ENCODE measurements at regions not wholly inside any gene's neighbourhood (a gene's known extent, or its start where the extent isn't known, plus 50 kb on each side); places are given as distances from the start of the nearest gene placed in this dataset.

DNA sequence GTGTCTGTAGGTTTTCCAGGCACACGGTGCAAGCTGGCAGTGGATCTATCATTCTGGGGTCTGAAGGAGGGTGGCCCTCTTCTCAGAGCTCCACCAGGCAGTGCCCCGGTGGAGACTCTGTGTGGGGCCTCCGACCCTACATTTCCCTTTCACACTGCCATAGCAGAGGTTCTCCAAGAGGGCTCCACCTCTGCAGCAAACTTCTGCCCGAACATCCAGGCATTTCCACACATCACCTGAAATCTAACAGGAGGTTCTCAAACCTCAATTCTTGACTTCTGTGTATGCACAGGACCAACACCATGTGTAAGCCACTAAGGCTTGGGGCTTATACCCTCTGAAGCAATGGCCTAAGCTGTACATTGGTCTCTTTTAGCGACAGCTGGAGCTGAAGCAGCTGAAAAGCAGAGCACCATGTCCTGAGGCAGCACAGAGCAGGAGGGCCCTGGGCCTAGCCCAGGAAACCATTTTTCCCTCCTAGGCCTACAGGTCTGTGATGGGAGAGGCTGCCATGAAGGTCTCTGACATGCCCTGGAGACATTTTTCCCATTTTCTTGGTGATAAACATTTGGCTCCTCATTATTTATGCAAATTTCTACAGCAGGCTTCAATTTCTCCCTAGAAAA is 253.3 kb downstream of the ERMARD start:
- no peaks in the 10 kb centered on the region for H3K79me2 ChIP-seq (ENCODE audit: insufficient read depth)
- no peaks in the 10 kb centered on the region for H3K9me2 ChIP-seq
- no peak overlapping the region for H3K9ac ChIP-seq
- CTCF ChIA-PET: no interaction called here
- H3K27ac ChIP-seq (ENCODE audit: low read depth in 2 of 2, low read length in 1 of 2): no peak overlapping the region
- no peaks in the 10 kb centered on the region for H3K9me3 ChIP-seq
- no peak overlapping the region for H2AFZ ChIP-seq (ENCODE audit: low read depth)
- no peak overlapping the region for H3K4me3 ChIP-seq (ENCODE audit: low read depth in 2 of 2, low read length in 1 of 2)
- no peaks in the 10 kb centered on the region for H4K20me1 ChIP-seq (ENCODE audit: insufficient read depth)
- H3K4me1 ChIP-seq (ENCODE audit: control insufficient read depth in 1 of 2, insufficient read depth in 2 of 2, low read depth in 1 of 2, low read length in 1 of 2): peaks cover 0 to 31% of the 10 kb centered on the region in 2 experiments; a peak in 2 of 4 replicates
- H3K4me2 ChIP-seq: no peak overlapping the region
- H3K27me3 ChIP-seq (ENCODE audit: insufficient read depth): no peaks in the 10 kb centered on the region
- WGBS (ENCODE audit: low lambda C conversion rate): 24% methylated on average over 4 of the region's 5 CpGs
- DNase-seq: no peak
- POLR2A ChIA-PET: no interaction called here
- H3F3A ChIP-seq (replicated peaks; ENCODE audit: insufficient read depth): no peaks in the 10 kb centered on the region
- no peaks in the 10 kb centered on the region for H3K36me3 ChIP-seq (replicated peaks in 1 of 2; ENCODE audit: control insufficient read depth in 1 of 2, insufficient read depth in 2 of 2, low read length in 1 of 2)
- TF ChIP-seq CHD2 (IDR thresholded peaks at IDR 0.05; ENCODE audit: low read length, partially characterized antibody) (no peak), GABPA (IDR thresholded peaks at IDR 0.05; ENCODE audit: low read depth) (no peak), MXI1 (IDR thresholded peaks at IDR 0.05; ENCODE audit: low read depth, low read length) (no peak), FOSL2 (IDR thresholded peaks at IDR 0.05; ENCODE audit: borderline replicate concordance, low read depth) (no peak), NRF1 (IDR thresholded peaks at IDR 0.05; ENCODE audit: low read depth, low read length) (no peak), RFX5 (IDR thresholded peaks at IDR 0.05; ENCODE audit: low read length) (no peak), POLR2AphosphoS5 (IDR thresholded peaks at IDR 0.05; ENCODE audit: low read depth, low read length) (no peak), GATA2 (CRISPR knock-in tag; IDR thresholded peaks at IDR 0.05) (no peak), RXRA (IDR thresholded peaks at IDR 0.05; ENCODE audit: borderline replicate concordance, low read depth) (no peak), EZH2phosphoT487 (IDR thresholded peaks at IDR 0.05; ENCODE audit: borderline replicate concordance, low read depth) (no peak), SMC3 (IDR thresholded peaks at IDR 0.05; ENCODE audit: low read depth, low read length) (no peak), FOXJ3 (CRISPR knock-in tag; IDR thresholded peaks at IDR 0.05) (no peak), JUND (IDR thresholded peaks at IDR 0.05) (no peak), EP300 (IDR thresholded peaks at IDR 0.05; ENCODE audit: borderline replicate concordance in 1 of 2, low read depth in 1 of 2, low read length in 1 of 2) (no peak), FOXM1 (IDR thresholded peaks at IDR 0.05; ENCODE audit: low read depth) (no peak)
- TF ChIP-seq, protein P1, sequence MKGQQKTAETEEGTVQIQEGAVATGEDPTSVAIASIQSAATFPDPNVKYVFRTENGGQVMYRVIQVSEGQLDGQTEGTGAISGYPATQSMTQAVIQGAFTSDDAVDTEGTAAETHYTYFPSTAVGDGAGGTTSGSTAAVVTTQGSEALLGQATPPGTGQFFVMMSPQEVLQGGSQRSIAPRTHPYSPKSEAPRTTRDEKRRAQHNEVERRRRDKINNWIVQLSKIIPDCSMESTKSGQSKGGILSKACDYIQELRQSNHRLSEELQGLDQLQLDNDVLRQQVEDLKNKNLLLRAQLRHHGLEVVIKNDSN (IDR thresholded peaks at IDR 0.05; ENCODE audit: borderline replicate concordance, low read depth): no peak
- TF ChIP-seq, protein P2, sequence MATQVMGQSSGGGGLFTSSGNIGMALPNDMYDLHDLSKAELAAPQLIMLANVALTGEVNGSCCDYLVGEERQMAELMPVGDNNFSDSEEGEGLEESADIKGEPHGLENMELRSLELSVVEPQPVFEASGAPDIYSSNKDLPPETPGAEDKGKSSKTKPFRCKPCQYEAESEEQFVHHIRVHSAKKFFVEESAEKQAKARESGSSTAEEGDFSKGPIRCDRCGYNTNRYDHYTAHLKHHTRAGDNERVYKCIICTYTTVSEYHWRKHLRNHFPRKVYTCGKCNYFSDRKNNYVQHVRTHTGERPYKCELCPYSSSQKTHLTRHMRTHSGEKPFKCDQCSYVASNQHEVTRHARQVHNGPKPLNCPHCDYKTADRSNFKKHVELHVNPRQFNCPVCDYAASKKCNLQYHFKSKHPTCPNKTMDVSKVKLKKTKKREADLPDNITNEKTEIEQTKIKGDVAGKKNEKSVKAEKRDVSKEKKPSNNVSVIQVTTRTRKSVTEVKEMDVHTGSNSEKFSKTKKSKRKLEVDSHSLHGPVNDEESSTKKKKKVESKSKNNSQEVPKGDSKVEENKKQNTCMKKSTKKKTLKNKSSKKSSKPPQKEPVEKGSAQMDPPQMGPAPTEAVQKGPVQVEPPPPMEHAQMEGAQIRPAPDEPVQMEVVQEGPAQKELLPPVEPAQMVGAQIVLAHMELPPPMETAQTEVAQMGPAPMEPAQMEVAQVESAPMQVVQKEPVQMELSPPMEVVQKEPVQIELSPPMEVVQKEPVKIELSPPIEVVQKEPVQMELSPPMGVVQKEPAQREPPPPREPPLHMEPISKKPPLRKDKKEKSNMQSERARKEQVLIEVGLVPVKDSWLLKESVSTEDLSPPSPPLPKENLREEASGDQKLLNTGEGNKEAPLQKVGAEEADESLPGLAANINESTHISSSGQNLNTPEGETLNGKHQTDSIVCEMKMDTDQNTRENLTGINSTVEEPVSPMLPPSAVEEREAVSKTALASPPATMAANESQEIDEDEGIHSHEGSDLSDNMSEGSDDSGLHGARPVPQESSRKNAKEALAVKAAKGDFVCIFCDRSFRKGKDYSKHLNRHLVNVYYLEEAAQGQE (IDR thresholded peaks at IDR 0.05; ENCODE audit: low read depth, low read length): no peak
- TF ChIP-seq, protein P3, sequence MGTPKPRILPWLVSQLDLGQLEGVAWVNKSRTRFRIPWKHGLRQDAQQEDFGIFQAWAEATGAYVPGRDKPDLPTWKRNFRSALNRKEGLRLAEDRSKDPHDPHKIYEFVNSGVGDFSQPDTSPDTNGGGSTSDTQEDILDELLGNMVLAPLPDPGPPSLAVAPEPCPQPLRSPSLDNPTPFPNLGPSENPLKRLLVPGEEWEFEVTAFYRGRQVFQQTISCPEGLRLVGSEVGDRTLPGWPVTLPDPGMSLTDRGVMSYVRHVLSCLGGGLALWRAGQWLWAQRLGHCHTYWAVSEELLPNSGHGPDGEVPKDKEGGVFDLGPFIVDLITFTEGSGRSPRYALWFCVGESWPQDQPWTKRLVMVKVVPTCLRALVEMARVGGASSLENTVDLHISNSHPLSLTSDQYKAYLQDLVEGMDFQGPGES (IDR thresholded peaks at IDR 0.05; ENCODE audit: low read depth, low read length): no peak

Measured in SK-N-SH (cell line).